Right lobe of liver (tissue), 4 donors: ENCODE measurements at regions not wholly inside any gene's neighbourhood (a gene's known extent, or its start where the extent isn't known, plus 50 kb on each side); places are given as distances from the start of the nearest gene placed in this dataset.

Experiments
- CTCF ChIP-seq, 4 donors: fragments of 200-600 bp in 3 of 4; fragments of 450-650 bp in 1 of 4; IDR thresholded peaks; one replicate each; pipeline versions ENCODE4 v1.5.1 to v1.8.0; 2016 to 2022; ENCODE audit warnings: antibody characterized with exemption in 4 of 4, mild to moderate bottlenecking in 2 of 4
- POLR2A ChIP-seq: fragments of 450-650 bp; IDR thresholded peaks from one replicate; pipeline ENCODE4 v1.6.1; 2017; ENCODE audit warnings: antibody characterized with exemption, mild to moderate bottlenecking
- donor health status: DM: no; HTN: no; CAD: no.
- donor health status: DM: no; HTN: no; CAD: no.
- donor health status: DM: no; HTN: yes; CAD: no.

GRCh38 chr7:121633186-121633585 lies 237.1 kb upstream of the FAM3C start:
- no peak for TF ChIP-seq POLR2A
- no peak for TF ChIP-seq CTCF (IDR thresholded peaks at IDR 0.05)
